Spinal cord (tissue), 9 donors: ENCODE measurements at regions not wholly inside any gene's neighbourhood (a gene's known extent, or its start where the extent isn't known, plus 50 kb on each side); places are given as distances from the start of the nearest gene placed in this dataset.

Experiments
- DNase-seq, 6 donors: peaks; one replicate each; pipeline versions ENCODE4 v3.0.0 to v3.0.0-alpha.2; 2013 to 2015; ENCODE audit warnings: low spot score in 6 of 6, low read depth in 4 of 6
- H3K27ac ChIP-seq: one replicate; pipeline ENCODE4 v1.5.1; 2013; ENCODE audit warnings: low read depth, low read length, control low read depth
- H3K27me3 ChIP-seq: one replicate; pipeline ENCODE4 v1.6.1; 2013; ENCODE audit warnings: low read length; ENCODE audit not compliant: control insufficient read depth, insufficient read depth
- H3K36me3 ChIP-seq: one replicate; pipeline ENCODE4 v1.6.1; 2013; ENCODE audit warnings: low read length; ENCODE audit not compliant: control insufficient read depth, insufficient read depth
- H3K4me1 ChIP-seq: one replicate; pipeline ENCODE4 v1.6.1; 2013; ENCODE audit warnings: low read length; ENCODE audit not compliant: control insufficient read depth, insufficient read depth
- H3K4me3 ChIP-seq: one replicate; pipeline ENCODE4 v1.5.1; 2013; ENCODE audit warnings: low read depth, low read length, control low read depth
- H3K9me3 ChIP-seq: one replicate; pipeline ENCODE4 v1.6.1; 2013; ENCODE audit warnings: low read length; ENCODE audit not compliant: control insufficient read depth, insufficient read depth
- WGBS: methylation state at CpG from one replicate; pipeline ENCODE4 v1.1.5; 2013; ENCODE audit warnings: missing lambda C conversion rate; ENCODE audit not compliant: insufficient coverage; 5-methylcytosine and 5-hydroxymethylcytosine counted together
- donor health status: healthy.

GRCh38 chr11:19378814-19379213, 138.1 kb upstream of the E2F8 start:
- WGBS, result 76% methylated on average over 2 of the region's 4 CpGs
- no peak for DNase-seq
- H3K27ac ChIP-seq, result no peak overlapping the region

GRCh38 chr11:19377881-19378280, 137.1 kb upstream of the E2F8 start:
- H3K4me3 ChIP-seq, result no peak overlapping the region
- no peak overlapping the region for H3K27ac ChIP-seq

More at GRCh38 chr11:19378814-19379213, 138.1 kb upstream of the E2F8 start:
- Histone ChIP-seq H3K36me3 (no peaks in the 10 kb centered on the region), H3K9me3 (no peaks in the 10 kb centered on the region), H3K4me1 (peaks cover 19% of the 10 kb centered on the region), H3K4me3 (no peak overlapping the region), H3K27me3 (no peaks in the 10 kb centered on the region)

GRCh38 chr11:19375440-19375839, 134.7 kb upstream of the E2F8 start:
- Histone ChIP-seq H3K27me3 (no peaks in the 10 kb centered on the region), H3K27ac (no peak overlapping the region), H3K36me3 (no peaks in the 10 kb centered on the region), H3K4me1 (peaks cover 7% of the 10 kb centered on the region), H3K4me3 (no peak overlapping the region), H3K9me3 (no peaks in the 10 kb centered on the region)
- peak in 1 of 6 donors; percentile 57 for DNase-seq
- whole genome bisulfite sequencing, result 56% methylated on average over 1 of the region's 3 CpGs

More at GRCh38 chr11:19377881-19378280, 137.1 kb upstream of the E2F8 start:
- H3K36me3 ChIP-seq, result no peaks in the 10 kb centered on the region
- peaks cover 19% of the 10 kb centered on the region for H3K4me1 ChIP-seq
- H3K9me3 ChIP-seq, result no peaks in the 10 kb centered on the region
- H3K27me3 ChIP-seq, result no peaks in the 10 kb centered on the region
- DNase-seq, result peak in 1 of 6 donors; percentile 67
- WGBS, result 82% methylated on average over 4 of the region's 4 CpGs

GRCh38 chr11:19374151-19374569, 133.4 kb upstream of the E2F8 start:
- Histone ChIP-seq H3K9me3 (no peaks in the 10 kb centered on the region), H3K36me3 (no peaks in the 10 kb centered on the region), H3K27me3 (no peaks in the 10 kb centered on the region), H3K4me3 (no peak overlapping the region), H3K4me1 (peaks cover 7% of the 10 kb centered on the region), H3K27ac (no peak overlapping the region)
- WGBS, result no CpG with 5 or more reads among the region's 1 CpG
- no peak for DNase-seq

GRCh38 chr11:19372381-19372780, 131.6 kb upstream of the E2F8 start:
- H3K4me3 ChIP-seq, result no peak overlapping the region
- H3K27me3 ChIP-seq, result no peaks in the 10 kb centered on the region
- DNase-seq, result no peak
- H3K9me3 ChIP-seq, result no peaks in the 10 kb centered on the region
- no peaks in the 10 kb centered on the region for H3K36me3 ChIP-seq
- no peaks in the 10 kb centered on the region for H3K4me1 ChIP-seq
- 71% methylated on average over 1 of the region's 4 CpGs for WGBS
- no peak overlapping the region for H3K27ac ChIP-seq

- 68% methylated on average over 4 of the region's 7 CpGs for WGBS
- DNase-seq, result peak in 1 of 6 donors; percentile 28
- Histone ChIP-seq H3K4me3 (no peak overlapping the region), H3K4me1 (no peaks in the 10 kb centered on the region), H3K27ac (no peak overlapping the region), H3K27me3 (no peaks in the 10 kb centered on the region), H3K36me3 (no peaks in the 10 kb centered on the region), H3K9me3 (no peaks in the 10 kb centered on the region)
These were observed 129.5 kb upstream of the E2F8 start for GRCh38 chr11:19370100-19370861.

- WGBS, result 53% methylated on average over 3 of the region's 6 CpGs
- Histone ChIP-seq H3K4me3 (no peak overlapping the region), H3K27me3 (no peaks in the 10 kb centered on the region), H3K4me1 (no peaks in the 10 kb centered on the region), H3K9me3 (no peaks in the 10 kb centered on the region), H3K36me3 (no peaks in the 10 kb centered on the region), H3K27ac (no peak overlapping the region)
- peak in 2 of 6 donors; percentile 62 to 90 for DNase-seq
These were observed 128.1 kb upstream of the E2F8 start for GRCh38 chr11:19368726-19369375.

GRCh38 chr11:19366992-19367709, 126.4 kb upstream of the E2F8 start:
- H3K9me3 ChIP-seq, result no peaks in the 10 kb centered on the region
- no peak for DNase-seq
- H3K4me3 ChIP-seq, result no peak overlapping the region
- no peaks in the 10 kb centered on the region for H3K27me3 ChIP-seq
- H3K36me3 ChIP-seq, result no peaks in the 10 kb centered on the region
- 65% methylated on average over 2 of the region's 2 CpGs for WGBS
- no peaks in the 10 kb centered on the region for H3K4me1 ChIP-seq
- H3K27ac ChIP-seq, result no peak overlapping the region

- Histone ChIP-seq H3K9me3 (no peaks in the 10 kb centered on the region), H3K27ac (no peak overlapping the region), H3K4me3 (no peak overlapping the region), H3K4me1 (no peaks in the 10 kb centered on the region), H3K36me3 (no peaks in the 10 kb centered on the region), H3K27me3 (no peaks in the 10 kb centered on the region)
- no peak for DNase-seq
- WGBS, result 80% methylated on average over 1 of the region's 1 CpG
These were observed 125.1 kb upstream of the E2F8 start for GRCh38 chr11:19365743-19366410.
